ENCODE measurements at regions not wholly inside any gene's neighbourhood (a gene's known extent, or its start where the extent isn't known, plus 50 kb on each side); places are given as distances from the start of the nearest gene placed in this dataset.

- no peak for FAIRE-seq
- no peak overlapping the region for H3K9ac ChIP-seq (ENCODE audit: insufficient read depth, low read depth, low read length)
- no peak overlapping the region for H3K27ac ChIP-seq (ENCODE audit: extremely low read length, insufficient read depth, low read length)
- TF ChIP-seq ZBTB43 (CRISPR knock-in tag; conservative IDR thresholded peaks at IDR 0.05) (no peak), ZZZ3 (CRISPR knock-in tag; IDR thresholded peaks at IDR 0.05; ENCODE audit: borderline replicate concordance) (no peak), MYC (CRISPR knock-in tag; IDR thresholded peaks at IDR 0.05; ENCODE audit: borderline replicate concordance) (no peak), NFRKB (IDR thresholded peaks at IDR 0.05) (no peak), NPAS2 (CRISPR knock-in tag; IDR thresholded peaks at IDR 0.05; ENCODE audit: borderline replicate concordance) (no peak), ZNF740 (CRISPR knock-in tag; IDR thresholded peaks at IDR 0.05) (no peak), SOX13 (IDR thresholded peaks at IDR 0.05) (no peak), SOX13 (CRISPR knock-in tag; conservative IDR thresholded peaks at IDR 0.05 in 1 of 2, IDR thresholded peaks at IDR 0.05 in 1 of 2) (no peak), ZNF616 (CRISPR knock-in tag; IDR thresholded peaks at IDR 0.05; ENCODE audit: low read depth) (no peak), RBAK (CRISPR knock-in tag; IDR thresholded peaks at IDR 0.05) (no peak), SUZ12 (IDR thresholded peaks at IDR 0.05; ENCODE audit: low read depth, low read length) (no peak), TIGD3 (CRISPR knock-in tag; IDR thresholded peaks at IDR 0.05; ENCODE audit: borderline replicate concordance) (no peak), ATRX (CRISPR knock-in tag; IDR thresholded peaks at IDR 0.05; ENCODE audit: borderline replicate concordance) (no peak), ZMYM2 (CRISPR knock-in tag; IDR thresholded peaks at IDR 0.05) (no peak), TRAFD1 (CRISPR knock-in tag; IDR thresholded peaks at IDR 0.05; ENCODE audit: borderline replicate concordance) (no peak), ZBTB39 (CRISPR knock-in tag; IDR thresholded peaks at IDR 0.05) (no peak), PAX8 (CRISPR knock-in tag; IDR thresholded peaks at IDR 0.05; ENCODE audit: borderline replicate concordance) (no peak), FOSL1 (CRISPR knock-in tag; IDR thresholded peaks at IDR 0.05; ENCODE audit: borderline replicate concordance) (no peak)
Measured at GRCh38 chr3:177295116-177295515, 97.8 kb upstream of the TBL1XR1 start.

More at GRCh38 chr3:177295116-177295515, 97.8 kb upstream of the TBL1XR1 start:
- intact Hi-C loops (cut with micrococcal nuclease; ENCODE audit: unreplicated experiment): no loop called here
- Histone ChIP-seq H3K27me3 (ENCODE audit: control insufficient read depth in 1 of 2, insufficient read depth in 2 of 2, low read length in 2 of 2) (no peaks in the 10 kb centered on the region), H3K9me3 (ENCODE audit: low read length) (no peaks in the 10 kb centered on the region), H3K79me2 (ENCODE audit: insufficient read depth, low read length) (no peaks in the 10 kb centered on the region), H3K4me1 (ENCODE audit: insufficient read depth, low read length) (peaks cover 8% of the 10 kb centered on the region), H4K20me1 (ENCODE audit: insufficient read depth, low read length) (no peaks in the 10 kb centered on the region), H2AFZ (ENCODE audit: low read length) (no peak overlapping the region), H3K4me3 (replicated peaks in 1 of 3; ENCODE audit: insufficient read depth in 1 of 3, low read depth in 2 of 3, low read length in 3 of 3) (no peak overlapping the region), H3K4me2 (ENCODE audit: low read depth, low read length) (no peak overlapping the region), H3K36me3 (replicated peaks in 1 of 2; ENCODE audit: control insufficient read depth in 1 of 2, insufficient read depth in 2 of 2, low read length in 2 of 2) (no peaks in the 10 kb centered on the region)
- ChIA-PET CTCF (ENCODE audit: low intra/inter-chr PET ratio, low total read pairs) (no interaction called here), POLR2A (no interaction called here)
- BruUV-seq (replicated peaks): no TSS peak
- 53% methylated on average over 2 of the region's 2 CpGs for WGBS (ENCODE audit: low lambda C conversion rate)
- no peak for ATAC-seq
- in situ Hi-C loops (cut with HindIII; ENCODE audit: extremely low pct_ligation_motif_present, low pct_unique_long_range_greater_than_20kb): no loop called here
- no peak for DNase-seq (ENCODE audit: low spot score)
